ENCODE measurements at regions not wholly inside any gene's neighbourhood (a gene's known extent, or its start where the extent isn't known, plus 50 kb on each side); places are given as distances from the start of the nearest gene placed in this dataset.

DNA sequence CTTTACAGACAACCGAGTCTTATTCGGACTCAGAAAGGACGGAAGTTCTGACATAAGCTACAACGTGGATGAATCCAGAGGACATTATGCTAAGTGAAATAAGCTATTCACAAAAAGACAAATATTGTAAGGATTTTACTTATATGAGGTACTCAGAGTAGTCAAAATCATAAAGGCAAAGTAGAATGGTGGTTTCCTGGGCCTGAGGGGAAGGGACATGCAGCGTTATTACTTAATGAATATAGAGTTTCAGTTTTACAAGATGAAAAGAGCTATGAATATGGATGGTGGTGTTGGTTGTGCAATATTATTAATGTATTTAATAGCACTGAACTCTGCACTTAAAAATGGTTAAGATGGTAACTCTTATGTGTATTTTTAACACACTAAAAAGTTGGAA lies 419.1 kb upstream of the SGCG start:
- intact Hi-C loops (cut with DNase I; ENCODE audit: low total_unique reads), result no loop called here
- no peak for TF ChIP-seq POLR2A (IDR thresholded peaks at IDR 0.05)
- TF ChIP-seq, protein P1, sequence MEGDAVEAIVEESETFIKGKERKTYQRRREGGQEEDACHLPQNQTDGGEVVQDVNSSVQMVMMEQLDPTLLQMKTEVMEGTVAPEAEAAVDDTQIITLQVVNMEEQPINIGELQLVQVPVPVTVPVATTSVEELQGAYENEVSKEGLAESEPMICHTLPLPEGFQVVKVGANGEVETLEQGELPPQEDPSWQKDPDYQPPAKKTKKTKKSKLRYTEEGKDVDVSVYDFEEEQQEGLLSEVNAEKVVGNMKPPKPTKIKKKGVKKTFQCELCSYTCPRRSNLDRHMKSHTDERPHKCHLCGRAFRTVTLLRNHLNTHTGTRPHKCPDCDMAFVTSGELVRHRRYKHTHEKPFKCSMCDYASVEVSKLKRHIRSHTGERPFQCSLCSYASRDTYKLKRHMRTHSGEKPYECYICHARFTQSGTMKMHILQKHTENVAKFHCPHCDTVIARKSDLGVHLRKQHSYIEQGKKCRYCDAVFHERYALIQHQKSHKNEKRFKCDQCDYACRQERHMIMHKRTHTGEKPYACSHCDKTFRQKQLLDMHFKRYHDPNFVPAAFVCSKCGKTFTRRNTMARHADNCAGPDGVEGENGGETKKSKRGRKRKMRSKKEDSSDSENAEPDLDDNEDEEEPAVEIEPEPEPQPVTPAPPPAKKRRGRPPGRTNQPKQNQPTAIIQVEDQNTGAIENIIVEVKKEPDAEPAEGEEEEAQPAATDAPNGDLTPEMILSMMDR (IDR thresholded peaks at IDR 0.05), result no peak
- H3K4me3 ChIP-seq (ENCODE audit: low read depth, poor library complexity, severe bottlenecking), result no peak overlapping the region
- no peak for DNase-seq (ENCODE audit: low spot score in 2 of 2)
- WGBS, 2 donors, result 87 to 88% methylated on average over 5 of the region's 5 CpGs

DNA sequence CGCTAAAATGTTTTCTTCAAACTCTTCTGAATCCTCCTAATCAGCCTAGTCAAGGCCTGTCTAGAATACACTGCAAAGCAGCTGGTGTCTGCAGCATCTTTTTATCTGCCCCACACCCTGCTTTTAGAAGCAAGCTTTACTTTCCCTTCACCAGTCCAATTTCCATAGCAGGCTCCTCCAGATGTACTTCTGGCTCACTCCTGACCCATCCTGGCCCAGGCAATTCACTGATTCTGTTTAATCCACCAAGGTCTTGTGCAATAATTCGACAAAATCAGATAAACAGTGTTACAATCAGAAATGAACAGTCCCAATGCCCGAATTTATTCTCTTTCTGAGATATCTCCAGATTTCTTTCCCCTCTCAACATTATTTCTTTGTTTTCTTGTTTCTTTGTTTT lies 415.2 kb upstream of the SGCG start:
- H3K4me3 ChIP-seq (ENCODE audit: low read depth, poor library complexity, severe bottlenecking), result no peak overlapping the region
- DNase-seq (ENCODE audit: low spot score in 2 of 2), result no peak
- 45 to 56% methylated on average over 3 of the region's 3 CpGs for WGBS, 2 donors
- intact Hi-C loops (cut with DNase I; ENCODE audit: low total_unique reads), result no loop called here
- no peak for TF ChIP-seq POLR2A (IDR thresholded peaks at IDR 0.05)
- TF ChIP-seq, protein P1 (IDR thresholded peaks at IDR 0.05), result no peak

DNA sequence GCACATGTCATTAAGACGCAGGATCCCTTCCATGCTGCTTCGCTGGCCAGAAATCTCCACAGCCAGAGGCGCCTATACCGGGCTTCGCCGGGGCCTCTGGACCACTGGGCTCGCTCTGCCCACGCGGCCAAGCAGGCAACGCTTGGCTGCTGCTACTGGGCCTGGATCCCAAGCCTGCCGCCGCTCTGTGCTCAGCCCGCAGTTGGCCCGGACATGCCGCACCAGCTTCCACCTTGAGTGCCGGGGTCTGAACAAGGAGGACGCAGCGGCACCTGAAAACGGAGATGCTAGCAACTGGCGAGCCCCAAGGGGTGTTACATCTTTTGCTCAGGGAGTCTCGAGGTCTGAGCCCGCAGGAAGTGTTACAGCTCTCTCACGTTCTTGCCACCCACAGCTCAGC lies 409.9 kb upstream of the SGCG start:
- intact Hi-C loops (cut with DNase I; ENCODE audit: low total_unique reads), result no loop called here
- 92 to 96% methylated on average over 23 of the region's 23 CpGs for WGBS, 2 donors
- no peak for DNase-seq (ENCODE audit: low spot score in 2 of 2)

DNA sequence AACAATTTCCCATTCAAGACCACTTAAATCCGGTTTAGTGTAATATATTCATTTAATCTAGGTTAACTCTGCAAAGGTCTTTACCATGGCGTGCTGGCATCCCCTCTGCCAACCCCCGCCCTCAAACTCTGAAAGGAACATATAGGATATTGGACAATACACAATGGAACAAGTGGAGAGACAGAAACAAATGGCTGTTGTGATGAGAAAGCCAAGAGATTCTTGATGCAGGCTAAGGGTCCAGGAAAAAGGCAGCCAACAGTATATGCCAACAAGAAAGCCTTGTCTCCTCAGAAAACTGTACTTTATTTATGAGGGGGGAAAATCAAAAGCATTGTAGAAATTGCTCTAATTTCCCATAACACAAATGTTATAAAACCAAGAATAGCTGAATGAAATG lies 407.3 kb upstream of the SGCG start:
- 69 to 76% methylated on average over 3 of the region's 3 CpGs for WGBS, 2 donors
- H3K4me3 ChIP-seq (ENCODE audit: low read depth, poor library complexity, severe bottlenecking), result no peak overlapping the region
- intact Hi-C loops (cut with DNase I; ENCODE audit: low total_unique reads), result no loop called here
- DNase-seq (ENCODE audit: low spot score in 2 of 2), result no peak
- TF ChIP-seq POLR2A (IDR thresholded peaks at IDR 0.05), result no peak
- TF ChIP-seq, protein P1 (IDR thresholded peaks at IDR 0.05), result no peak

More for the DNA sequence above, 409.9 kb upstream of the SGCG start:
- TF ChIP-seq POLR2A (IDR thresholded peaks at IDR 0.05), result no peak
- TF ChIP-seq, protein P1 (IDR thresholded peaks at IDR 0.05), result no peak
- H3K4me3 ChIP-seq (ENCODE audit: low read depth, poor library complexity, severe bottlenecking), result no peak overlapping the region

DNA sequence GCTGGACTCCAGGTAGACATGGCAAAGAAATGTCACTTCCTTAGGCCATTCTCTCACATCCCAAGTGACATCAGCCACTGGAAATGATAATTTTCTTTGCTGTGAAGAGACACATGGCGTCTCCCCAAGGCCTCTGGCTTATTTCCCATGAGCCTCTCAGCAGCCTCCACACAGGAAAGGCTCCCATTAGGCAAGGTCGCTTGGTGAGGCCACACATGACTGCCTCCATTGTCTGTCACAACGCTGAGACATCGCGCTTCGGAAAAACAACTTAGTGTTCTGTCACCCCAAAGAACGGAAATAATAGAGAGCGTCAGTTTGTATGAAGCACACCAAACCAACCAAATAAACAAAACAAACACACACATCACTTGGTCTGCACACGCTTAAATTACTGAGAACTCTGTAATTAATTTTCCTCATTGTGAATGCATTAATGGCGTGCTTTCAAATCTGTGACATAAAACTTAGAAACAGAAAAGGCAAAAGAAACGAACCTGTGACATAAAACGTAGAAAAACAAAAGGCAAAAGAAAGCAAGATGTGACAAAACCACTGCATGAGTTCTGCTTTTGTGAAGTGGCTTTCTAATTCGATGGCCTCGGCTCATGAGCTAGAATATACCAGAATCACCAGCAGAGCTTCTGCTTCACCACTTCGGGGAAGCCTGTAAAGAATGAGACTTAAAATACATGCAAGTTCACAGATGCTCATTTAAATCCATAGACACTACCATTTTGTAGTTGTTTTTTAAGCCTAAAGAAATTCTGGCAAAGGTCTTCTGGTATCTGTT lies 404.2 kb upstream of the SGCG start:
- no peak overlapping the region for H3K4me3 ChIP-seq (ENCODE audit: low read depth, poor library complexity, severe bottlenecking)
- WGBS, 2 donors, result 78 to 84% methylated on average over 15 of the region's 15 CpGs
- no peak for TF ChIP-seq POLR2A (IDR thresholded peaks at IDR 0.05)
- TF ChIP-seq, protein P1 (IDR thresholded peaks at IDR 0.05), result no peak
- intact Hi-C loops (cut with DNase I; ENCODE audit: low total_unique reads), result no loop called here
- DNase-seq (ENCODE audit: low spot score in 2 of 2), result no peak

DNA sequence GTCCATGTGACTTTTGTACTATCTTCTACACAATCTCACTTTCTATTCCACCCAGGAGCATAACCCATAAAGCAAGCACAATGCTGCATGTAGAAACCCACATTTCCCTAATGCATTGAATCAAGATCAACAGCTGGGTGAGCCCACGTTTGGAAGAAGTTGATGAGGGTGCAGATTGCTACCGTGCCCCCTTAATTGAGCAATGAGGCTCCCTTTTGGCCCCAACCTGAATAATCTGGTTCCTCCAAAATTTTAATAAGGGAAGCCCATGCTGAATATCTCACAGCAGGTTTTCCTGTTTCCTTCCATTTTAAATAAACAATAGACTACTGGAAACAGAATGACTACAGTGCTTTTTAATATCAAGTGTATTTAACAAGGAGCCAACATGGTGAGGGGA lies 403.6 kb upstream of the SGCG start:
- intact Hi-C loops (cut with DNase I; ENCODE audit: low total_unique reads), result no loop called here
- DNase-seq (ENCODE audit: low spot score in 2 of 2), result no peak
- WGBS, 2 donors, result 63 to 67% methylated on average over 2 of the region's 2 CpGs
- H3K4me3 ChIP-seq (ENCODE audit: low read depth, poor library complexity, severe bottlenecking), result no peak overlapping the region
- TF ChIP-seq, protein P1 (IDR thresholded peaks at IDR 0.05), result no peak
- no peak for TF ChIP-seq POLR2A (IDR thresholded peaks at IDR 0.05)

Measured in lower leg skin (tissue), 4 donors.